Transverse colon (tissue), 4 donors: ENCODE measurements at regions not wholly inside any gene's neighbourhood (a gene's known extent, or its start where the extent isn't known, plus 50 kb on each side); places are given as distances from the start of the nearest gene placed in this dataset.

ENCODE experiments used
- EP300 ChIP-seq: sonication (generic); formaldehyde crosslinking; IDR thresholded peaks from one replicate; pipeline ENCODE4 v1.6.1; 2017; ENCODE audit warnings: antibody characterized with exemption, low read depth
- POLR2A ChIP-seq: fragments of 450-650 bp; IDR thresholded peaks from one replicate; pipeline ENCODE4 v1.6.1; 2016; ENCODE audit warnings: antibody characterized with exemption, mild to moderate bottlenecking, moderate library complexity
- POLR2AphosphoS5 ChIP-seq, 3 donors: sonication (generic); formaldehyde crosslinking; IDR thresholded peaks; one replicate each; pipeline ENCODE4 v1.6.1; 2016; ENCODE audit warnings: antibody characterized with exemption in 3 of 3
- TF ChIP-seq, protein P1 (sequence below), 5 experiments: fragments of 200-600 bp in 3 of 5; fragments of 450-650 bp in 2 of 5; sonication (generic) in 3 of 5; IDR thresholded peaks; 1 replicate in 2 of 5; 2 replicates in 3 of 5; pipeline ENCODE4 v1.5.1; 2016 to 2017; ENCODE audit warnings: antibody characterized with exemption in 5 of 5, inconsistent platforms in 3 of 5, mild to moderate bottlenecking in 2 of 5, moderate library complexity in 1 of 5

DNA sequence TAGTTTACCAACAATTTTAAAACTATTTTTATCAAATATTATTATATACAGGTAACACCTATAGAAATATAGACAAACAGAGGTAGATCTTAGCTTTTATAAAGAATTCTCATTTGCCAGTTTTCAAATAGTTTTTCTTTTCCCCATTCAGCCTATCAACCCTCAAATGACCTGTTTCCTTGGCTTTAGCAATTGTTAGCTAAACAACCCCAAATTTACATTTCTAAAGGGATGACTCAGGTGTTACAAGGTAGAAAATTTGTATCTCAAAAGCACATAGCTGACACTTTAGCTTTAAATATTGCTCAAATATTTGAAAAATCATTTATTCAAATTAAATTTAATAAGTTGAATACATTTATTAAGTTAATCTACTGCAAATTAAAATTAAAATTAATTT is 1207.2 kb downstream of the SLITRK1 start:
- TF ChIP-seq, protein P1, sequence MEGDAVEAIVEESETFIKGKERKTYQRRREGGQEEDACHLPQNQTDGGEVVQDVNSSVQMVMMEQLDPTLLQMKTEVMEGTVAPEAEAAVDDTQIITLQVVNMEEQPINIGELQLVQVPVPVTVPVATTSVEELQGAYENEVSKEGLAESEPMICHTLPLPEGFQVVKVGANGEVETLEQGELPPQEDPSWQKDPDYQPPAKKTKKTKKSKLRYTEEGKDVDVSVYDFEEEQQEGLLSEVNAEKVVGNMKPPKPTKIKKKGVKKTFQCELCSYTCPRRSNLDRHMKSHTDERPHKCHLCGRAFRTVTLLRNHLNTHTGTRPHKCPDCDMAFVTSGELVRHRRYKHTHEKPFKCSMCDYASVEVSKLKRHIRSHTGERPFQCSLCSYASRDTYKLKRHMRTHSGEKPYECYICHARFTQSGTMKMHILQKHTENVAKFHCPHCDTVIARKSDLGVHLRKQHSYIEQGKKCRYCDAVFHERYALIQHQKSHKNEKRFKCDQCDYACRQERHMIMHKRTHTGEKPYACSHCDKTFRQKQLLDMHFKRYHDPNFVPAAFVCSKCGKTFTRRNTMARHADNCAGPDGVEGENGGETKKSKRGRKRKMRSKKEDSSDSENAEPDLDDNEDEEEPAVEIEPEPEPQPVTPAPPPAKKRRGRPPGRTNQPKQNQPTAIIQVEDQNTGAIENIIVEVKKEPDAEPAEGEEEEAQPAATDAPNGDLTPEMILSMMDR (IDR thresholded peaks at IDR 0.05): no peak
- TF ChIP-seq POLR2A (no peak), EP300 (no peak), POLR2AphosphoS5 (IDR thresholded peaks at IDR 0.05) (no peak)
